Spleen (tissue), 11 donors: ENCODE measurements at regions not wholly inside any gene's neighbourhood (a gene's known extent, or its start where the extent isn't known, plus 50 kb on each side); places are given as distances from the start of the nearest gene placed in this dataset.

Source experiments
- DNase-seq: peaks from one replicate; pipeline ENCODE4 v3.0.0-alpha.2; 2020
- H3K27ac ChIP-seq, 8 donors: fragments of 200-600 bp; sonication (generic) in 7 of 8; 1 replicate in 4 of 8; 2 replicates in 4 of 8; pipeline versions ENCODE4 v1.5.0 to v1.8.0; 2016 to 2021; ENCODE audit warnings: inconsistent platforms in 4 of 8, mild to moderate bottlenecking in 4 of 8, moderate library complexity in 1 of 8
- H3K27me3 ChIP-seq, 7 donors: fragments of 200-600 bp; sonication (generic) in 6 of 7; replicated peaks in 1 of 7; 1 replicate in 4 of 7; 2 replicates in 3 of 7; pipeline versions ENCODE4 v1.5.0 to v1.8.0; 2016 to 2021; ENCODE audit warnings: inconsistent platforms in 3 of 7, mild to moderate bottlenecking in 1 of 7
- H3K36me3 ChIP-seq, 6 donors: fragments of 200-600 bp; sonication (generic) in 5 of 6; 1 replicate in 4 of 6; 2 replicates in 2 of 6; pipeline versions ENCODE4 v1.5.0 to v1.8.0; 2016 to 2021; ENCODE audit warnings: inconsistent platforms in 2 of 6
- H3K4me1 ChIP-seq, 6 donors: fragments of 200-600 bp; sonication (generic) in 5 of 6; 1 replicate in 3 of 6; 2 replicates in 3 of 6; pipeline versions ENCODE4 v1.5.0 to v1.8.0; 2016 to 2021; ENCODE audit warnings: inconsistent platforms in 3 of 6
- H3K4me3 ChIP-seq, 8 donors: fragments of 200-600 bp; sonication (generic) in 7 of 8; 1 replicate in 4 of 8; 2 replicates in 4 of 8; pipeline versions ENCODE4 v1.5.0 to v1.8.0; 2016 to 2021; ENCODE audit warnings: inconsistent platforms in 4 of 8, mild to moderate bottlenecking in 4 of 8, moderate library complexity in 2 of 8
- H3K9me3 ChIP-seq, 8 donors: fragments of 200-600 bp; sonication (generic) in 7 of 8; 1 replicate in 4 of 8; 2 replicates in 4 of 8; pipeline versions ENCODE4 v1.5.0 to v1.8.0; 2016 to 2021; ENCODE audit warnings: inconsistent platforms in 4 of 8
- CTCF ChIP-seq, 11 experiments: fragments of 200-600 bp in 7 of 11; fragments of 450-650 bp in 4 of 11; sonication (generic) in 4 of 11; IDR thresholded peaks in 8 of 11; conservative IDR thresholded peaks in 3 of 11; 1 replicate in 7 of 11; 2 replicates in 4 of 11; pipeline versions ENCODE4 v1.4.0 to v1.8.0; 2016 to 2021; ENCODE audit warnings: antibody characterized with exemption in 11 of 11, inconsistent platforms in 4 of 11, mild to moderate bottlenecking in 1 of 11
- POLR2A ChIP-seq, 3 donors: fragments of 450-650 bp; IDR thresholded peaks; one replicate each; pipeline ENCODE4 v1.5.1; 2017; ENCODE audit warnings: antibody characterized with exemption in 3 of 3, mild to moderate bottlenecking in 1 of 3
- POLR2AphosphoS5 ChIP-seq, 3 donors: sonication (generic); formaldehyde crosslinking; IDR thresholded peaks; one replicate each; pipeline ENCODE4 v1.5.1; 2017; ENCODE audit warnings: antibody characterized with exemption in 3 of 3
- WGBS, 5 donors: extraction: QIAGEN DNeasy Blood & Tissue Kit in 3 of 5; methylation state at CpG; one replicate each; pipeline versions ENCODE4 v1.1.5 to v1.1.7; 2013 to 2018; 5-methylcytosine and 5-hydroxymethylcytosine counted together
- intact Hi-C: fragments of 100-400 bp; cut with DNase I; formaldehyde crosslinking; loops from one replicate; pipeline ENCODE4 v1.15.0; 2023; ENCODE audit warnings: low total_unique reads
- donor health status: healthy with polysubstance abuse.
- donor health status: DM: no; HTN: no; CAD: no; lungs with moderate emphysema.
- donor health status: DM: no; HTN: no; CAD: no.
- donor health status: Bipolar disorder and iron deficiency.
- donor health status: healthy.
- donor health status: DM: no; HTN: no; CAD: no.
- donor health status: DM: yes; HTN: yes; CAD: no.

GRCh38 chr5:98042961-98043360, 730.5 kb upstream of the RGMB start:
- H3K36me3 ChIP-seq: no peaks in the 10 kb centered on the region
- TF ChIP-seq CTCF (IDR thresholded peaks at IDR 0.05 in 8 of 11, conservative IDR thresholded peaks at IDR 0.05 in 3 of 11) (no peak), POLR2A (IDR thresholded peaks at IDR 0.05) (no peak), POLR2AphosphoS5 (IDR thresholded peaks at IDR 0.05) (no peak)
- no peak for DNase-seq
- H3K27ac ChIP-seq: no peak overlapping the region
- H3K4me3 ChIP-seq: no peak overlapping the region
- no peaks in the 10 kb centered on the region for H3K9me3 ChIP-seq
- H3K4me1 ChIP-seq: no peaks in the 10 kb centered on the region
- no peaks in the 10 kb centered on the region for H3K27me3 ChIP-seq
- intact Hi-C loops: no loop called here

GRCh38 chr5:98050583-98050982, 722.9 kb upstream of the RGMB start:
- H3K36me3 ChIP-seq: no peaks in the 10 kb centered on the region
- intact Hi-C loops: no loop called here
- no peak for DNase-seq
- TF ChIP-seq CTCF (IDR thresholded peaks at IDR 0.05 in 8 of 11, conservative IDR thresholded peaks at IDR 0.05 in 3 of 11) (no peak), POLR2A (IDR thresholded peaks at IDR 0.05) (no peak)
- H3K27me3 ChIP-seq: no peaks in the 10 kb centered on the region
- H3K4me1 ChIP-seq: no peaks in the 10 kb centered on the region
- no peak overlapping the region for H3K4me3 ChIP-seq
- WGBS, 5 donors: 73 to 87% (median 82%) methylated on average over 3 of the region's 3 CpGs
- peaks cover 0 to 7% (median 0%) of the 10 kb centered on the region in 8 donors for H3K9me3 ChIP-seq
- H3K27ac ChIP-seq: no peak overlapping the region

GRCh38 chr5:98053170-98053569, 720.3 kb upstream of the RGMB start:
- no peaks in the 10 kb centered on the region for H3K4me1 ChIP-seq
- WGBS, 5 donors: 61 to 76% (median 69%) methylated on average over 2 of the region's 2 CpGs
- DNase-seq: no peak
- H3K4me3 ChIP-seq: no peak overlapping the region
- no peaks in the 10 kb centered on the region for H3K36me3 ChIP-seq
- no peak overlapping the region for H3K27ac ChIP-seq
- intact Hi-C loops: no loop called here
- H3K9me3 ChIP-seq: peaks cover 0 to 7% (median 0%) of the 10 kb centered on the region in 8 donors
- TF ChIP-seq POLR2A (IDR thresholded peaks at IDR 0.05) (no peak), POLR2AphosphoS5 (IDR thresholded peaks at IDR 0.05) (no peak), CTCF (IDR thresholded peaks at IDR 0.05 in 8 of 11, conservative IDR thresholded peaks at IDR 0.05 in 3 of 11) (no peak)
- H3K27me3 ChIP-seq: no peaks in the 10 kb centered on the region

- intact Hi-C loops: no loop called here
- no peaks in the 10 kb centered on the region for H3K9me3 ChIP-seq
- H3K36me3 ChIP-seq: no peaks in the 10 kb centered on the region
- TF ChIP-seq CTCF (IDR thresholded peaks at IDR 0.05 in 8 of 11, conservative IDR thresholded peaks at IDR 0.05 in 3 of 11) (no peak), POLR2A (IDR thresholded peaks at IDR 0.05) (no peak), POLR2AphosphoS5 (IDR thresholded peaks at IDR 0.05) (no peak)
- no peak for DNase-seq
- H3K27me3 ChIP-seq: no peaks in the 10 kb centered on the region
- H3K27ac ChIP-seq: no peak overlapping the region
- no peaks in the 10 kb centered on the region for H3K4me1 ChIP-seq
- no peak overlapping the region for H3K4me3 ChIP-seq
These were observed 713.3 kb upstream of the RGMB start for GRCh38 chr5:98060148-98060547.
